ENCODE measurements at regions not wholly inside any gene's neighbourhood (a gene's known extent, or its start where the extent isn't known, plus 50 kb on each side); places are given as distances from the start of the nearest gene placed in this dataset.

- POLR2A ChIA-PET: no interaction called here
- Mint-ChIP-seq H3K36me3 (no peaks in the 10 kb centered on the region), H3K4me3 (no peak overlapping the region), H3K9me3 (peaks cover 4 to 17% (median 10%) of the 10 kb centered on the region in 5 donors), H3K27me3 (no peaks in the 10 kb centered on the region), H3K27ac (no peak overlapping the region), H3K4me1 (no peaks in the 10 kb centered on the region)
- Histone ChIP-seq H3K36me3 (ENCODE audit: insufficient read depth, low read length) (no peaks in the 10 kb centered on the region), H3K4me3 (ENCODE audit: low read length) (no peak overlapping the region), H3K9me3 (ENCODE audit: low read length) (no peaks in the 10 kb centered on the region), H3K4me1 (ENCODE audit: insufficient read depth, low read length) (no peaks in the 10 kb centered on the region), H3K27ac (ENCODE audit: low read depth, low read length) (no peak overlapping the region), H3K27me3 (ENCODE audit: insufficient read depth, low read length, poor library complexity, severe bottlenecking) (no peaks in the 10 kb centered on the region)
- no peak for DNase-seq
- CTCF ChIA-PET: no interaction called here
These were observed 753.2 kb upstream of the EEF2KMT start for GRCh38 chr16:5850632-5851392.

- no peaks in the 10 kb centered on the region for H3K36me3 Mint-ChIP-seq
- H3K4me3 ChIP-seq (ENCODE audit: low read length): no peak overlapping the region
- no peaks in the 10 kb centered on the region for H3K27me3 Mint-ChIP-seq
- no peaks in the 10 kb centered on the region for H3K4me1 Mint-ChIP-seq
- ChIA-PET POLR2A (no interaction called here), CTCF (no interaction called here)
- no peak overlapping the region for H3K4me3 Mint-ChIP-seq
- no peak for DNase-seq
- no peak overlapping the region for H3K27ac Mint-ChIP-seq
- no peaks in the 10 kb centered on the region for H3K27me3 ChIP-seq (ENCODE audit: insufficient read depth, low read length, poor library complexity, severe bottlenecking)
- H3K9me3 Mint-ChIP-seq: peaks cover 0 to 9% (median 7%) of the 10 kb centered on the region in 5 donors
- H3K9me3 ChIP-seq (ENCODE audit: low read length): no peaks in the 10 kb centered on the region
- H3K27ac ChIP-seq (ENCODE audit: low read depth, low read length): no peak overlapping the region
- no peaks in the 10 kb centered on the region for H3K4me1 ChIP-seq (ENCODE audit: insufficient read depth, low read length)
- no peaks in the 10 kb centered on the region for H3K36me3 ChIP-seq (ENCODE audit: insufficient read depth, low read length)
These were observed 747.5 kb upstream of the EEF2KMT start for GRCh38 chr16:5845046-5845445.

- Histone ChIP-seq H3K4me1 (ENCODE audit: insufficient read depth, low read length) (no peaks in the 10 kb centered on the region), H3K9me3 (ENCODE audit: low read length) (no peaks in the 10 kb centered on the region), H3K4me3 (ENCODE audit: low read length) (no peak overlapping the region), H3K27me3 (ENCODE audit: insufficient read depth, low read length, poor library complexity, severe bottlenecking) (no peaks in the 10 kb centered on the region), H3K36me3 (ENCODE audit: insufficient read depth, low read length) (no peaks in the 10 kb centered on the region), H3K27ac (ENCODE audit: low read depth, low read length) (no peak overlapping the region)
- no peak for DNase-seq
- Mint-ChIP-seq H3K27me3 (no peaks in the 10 kb centered on the region), H3K4me1 (no peaks in the 10 kb centered on the region), H3K36me3 (no peaks in the 10 kb centered on the region), H3K27ac (no peak overlapping the region), H3K4me3 (no peak overlapping the region), H3K9me3 (peaks cover 4 to 13% (median 9%) of the 10 kb centered on the region in 5 donors)
- POLR2A ChIA-PET: no interaction called here
- CTCF ChIA-PET: no interaction called here
These were observed 744.4 kb upstream of the EEF2KMT start for GRCh38 chr16:5841974-5842373.

GRCh38 chr16:5838725-5839124, 741.1 kb upstream of the EEF2KMT start:
- Histone ChIP-seq H3K4me3 (ENCODE audit: low read length) (no peak overlapping the region), H3K36me3 (ENCODE audit: insufficient read depth, low read length) (no peaks in the 10 kb centered on the region), H3K27me3 (ENCODE audit: insufficient read depth, low read length, poor library complexity, severe bottlenecking) (no peaks in the 10 kb centered on the region), H3K9me3 (ENCODE audit: low read length) (no peaks in the 10 kb centered on the region), H3K4me1 (ENCODE audit: insufficient read depth, low read length) (no peaks in the 10 kb centered on the region), H3K27ac (ENCODE audit: low read depth, low read length) (no peak overlapping the region)
- no peak overlapping the region for H3K4me3 Mint-ChIP-seq
- H3K9me3 Mint-ChIP-seq: peaks cover 5 to 16% (median 11%) of the 10 kb centered on the region in 5 donors
- CTCF ChIA-PET: no interaction called here
- no peak for DNase-seq
- H3K27me3 Mint-ChIP-seq: peaks cover 0 to 2% of the 10 kb centered on the region in 2 donors
- POLR2A ChIA-PET: no interaction called here
- no peak overlapping the region for H3K27ac Mint-ChIP-seq
- no peaks in the 10 kb centered on the region for H3K4me1 Mint-ChIP-seq
- H3K36me3 Mint-ChIP-seq: no peaks in the 10 kb centered on the region

- Histone ChIP-seq H3K4me3 (ENCODE audit: low read length) (no peak overlapping the region), H3K27me3 (ENCODE audit: insufficient read depth, low read length, poor library complexity, severe bottlenecking) (no peaks in the 10 kb centered on the region), H3K36me3 (ENCODE audit: insufficient read depth, low read length) (no peaks in the 10 kb centered on the region), H3K4me1 (ENCODE audit: insufficient read depth, low read length) (no peaks in the 10 kb centered on the region), H3K27ac (ENCODE audit: low read depth, low read length) (no peak overlapping the region), H3K9me3 (ENCODE audit: low read length) (no peaks in the 10 kb centered on the region)
- Mint-ChIP-seq H3K9me3 (peaks cover under 1 to 14% (median 11%) of the 10 kb centered on the region in 5 donors), H3K27me3 (peaks cover 0 to 2% of the 10 kb centered on the region in 2 donors), H3K4me3 (no peak overlapping the region), H3K27ac (no peak overlapping the region), H3K4me1 (no peaks in the 10 kb centered on the region), H3K36me3 (no peaks in the 10 kb centered on the region)
- no peak for DNase-seq
- POLR2A ChIA-PET: no interaction called here
- CTCF ChIA-PET: interaction anchor here (1.5 kb wide), 1 partner anchor 23 kb away, joined by 3 read pairs; no protein-coding TSS in a partner anchor
These were observed 740.5 kb upstream of the EEF2KMT start for GRCh38 chr16:5838071-5838470.

- no peak overlapping the region for H3K4me3 ChIP-seq (ENCODE audit: low read length)
- H3K27ac ChIP-seq (ENCODE audit: low read depth, low read length): no peak overlapping the region
- H3K27me3 ChIP-seq (ENCODE audit: insufficient read depth, low read length, poor library complexity, severe bottlenecking): no peaks in the 10 kb centered on the region
- H3K36me3 Mint-ChIP-seq: no peaks in the 10 kb centered on the region
- peaks cover 0 to 2% of the 10 kb centered on the region in 2 donors for H3K27me3 Mint-ChIP-seq
- no peak overlapping the region for H3K4me3 Mint-ChIP-seq
- ChIA-PET POLR2A (no interaction called here), CTCF (interaction anchor here (1.5 kb wide), 1 partner anchor 24 kb away, joined by 3 read pairs; no protein-coding TSS in a partner anchor)
- H3K9me3 ChIP-seq (ENCODE audit: low read length): no peaks in the 10 kb centered on the region
- no peak for DNase-seq
- no peaks in the 10 kb centered on the region for H3K4me1 Mint-ChIP-seq
- H3K27ac Mint-ChIP-seq: no peak overlapping the region
- H3K4me1 ChIP-seq (ENCODE audit: insufficient read depth, low read length): no peaks in the 10 kb centered on the region
- peaks cover 0 to 14% (median 11%) of the 10 kb centered on the region in 5 donors for H3K9me3 Mint-ChIP-seq
- no peaks in the 10 kb centered on the region for H3K36me3 ChIP-seq (ENCODE audit: insufficient read depth, low read length)
These were observed 739.5 kb upstream of the EEF2KMT start for GRCh38 chr16:5837007-5837670.

GRCh38 chr16:5835876-5836275, 738.3 kb upstream of the EEF2KMT start:
- Histone ChIP-seq H3K9me3 (ENCODE audit: low read length) (no peaks in the 10 kb centered on the region), H3K4me1 (ENCODE audit: insufficient read depth, low read length) (no peaks in the 10 kb centered on the region), H3K4me3 (ENCODE audit: low read length) (no peak overlapping the region), H3K27ac (ENCODE audit: low read depth, low read length) (no peak overlapping the region), H3K27me3 (ENCODE audit: insufficient read depth, low read length, poor library complexity, severe bottlenecking) (no peaks in the 10 kb centered on the region), H3K36me3 (ENCODE audit: insufficient read depth, low read length) (no peaks in the 10 kb centered on the region)
- CTCF ChIA-PET: no interaction called here
- no peak overlapping the region for H3K4me3 Mint-ChIP-seq
- peaks cover 0 to 2% of the 10 kb centered on the region in 2 donors for H3K27me3 Mint-ChIP-seq
- no peak for DNase-seq
- POLR2A ChIA-PET: no interaction called here
- H3K27ac Mint-ChIP-seq: no peak overlapping the region
- peaks cover 4 to 15% (median 11%) of the 10 kb centered on the region in 5 donors for H3K9me3 Mint-ChIP-seq
- H3K36me3 Mint-ChIP-seq: no peaks in the 10 kb centered on the region
- H3K4me1 Mint-ChIP-seq: no peaks in the 10 kb centered on the region

- H3K27me3 Mint-ChIP-seq: no peaks in the 10 kb centered on the region
- CTCF ChIA-PET: no interaction called here
These were observed 728.7 kb upstream of the EEF2KMT start for GRCh38 chr16:5826332-5826731.

More at GRCh38 chr16:5826332-5826731, 728.7 kb upstream of the EEF2KMT start:
- Histone ChIP-seq H3K27ac (ENCODE audit: low read depth, low read length) (no peak overlapping the region), H3K4me3 (ENCODE audit: low read length) (no peak overlapping the region), H3K27me3 (ENCODE audit: insufficient read depth, low read length, poor library complexity, severe bottlenecking) (no peaks in the 10 kb centered on the region), H3K4me1 (ENCODE audit: insufficient read depth, low read length) (no peaks in the 10 kb centered on the region), H3K9me3 (ENCODE audit: low read length) (no peaks in the 10 kb centered on the region), H3K36me3 (ENCODE audit: insufficient read depth, low read length) (no peaks in the 10 kb centered on the region)
- no peaks in the 10 kb centered on the region for H3K36me3 Mint-ChIP-seq
- peaks cover 0 to 11% (median 8%) of the 10 kb centered on the region in 5 donors for H3K9me3 Mint-ChIP-seq
- no peaks in the 10 kb centered on the region for H3K4me1 Mint-ChIP-seq
- DNase-seq: no peak
- POLR2A ChIA-PET: no interaction called here
- H3K27ac Mint-ChIP-seq: no peak overlapping the region
- no peak overlapping the region for H3K4me3 Mint-ChIP-seq
